Retina (tissue), 1 donor: ENCODE measurements at regions not wholly inside any gene's neighbourhood (a gene's known extent, or its start where the extent isn't known, plus 50 kb on each side); places are given as distances from the start of the nearest gene placed in this dataset.

ENCODE experiments used
- DNase-seq: peaks from one replicate; pipeline ENCODE4 v3.0.0-alpha.2; 2016

- DNase-seq, result no peak
Observed at GRCh38 chr20:25135031-25135430, 53.1 kb upstream of the VSX1 start.

- no peak for DNase-seq
Observed at GRCh38 chr20:25136056-25136455, 54.1 kb upstream of the VSX1 start.

- no peak for DNase-seq
Observed at GRCh38 chr20:25136643-25137559, 55.0 kb upstream of the VSX1 start.

GRCh38 chr20:25139029-25139705 is 56.3 kb upstream of the ENTPD6 start:
- DNase-seq, result peak; percentile 40

GRCh38 chr20:25140968-25141367 is 54.5 kb upstream of the ENTPD6 start:
- DNase-seq, result no peak

GRCh38 chr20:25142435-25142834 is 53.1 kb upstream of the ENTPD6 start:
- DNase-seq, result no peak

- no peak for DNase-seq
Observed at GRCh38 chr20:25145131-25145530, 50.4 kb upstream of the ENTPD6 start.
